B cell (primary cell): ENCODE measurements at regions not wholly inside any gene's neighbourhood (a gene's known extent, or its start where the extent isn't known, plus 50 kb on each side); places are given as distances from the start of the nearest gene placed in this dataset.

Experiments used
- ATAC-seq: fragments of 200-7000 bp; cut with Tn5 transposase; one replicate; pipeline ENCODE4 v1.10.0; 2021; ENCODE audit warnings: low read depth, mild to moderate bottlenecking, moderate number of reproducible peaks, moderate library complexity
- CTCF ChIA-PET: fragments of 350-600 bp; sonication (Branson Sonifier 250); formaldehyde crosslinking; loops from one replicate; lab custom pipeline; 2021; ENCODE audit warnings: antibody characterized with exemption, inconsistent platforms; lab: Charles Lee
- POLR2A ChIA-PET: fragments of 350-600 bp; sonication (Branson Sonifier 250); formaldehyde crosslinking; loops from one replicate; lab custom pipeline; 2021; ENCODE audit warnings: antibody characterized with exemption; lab: Charles Lee
- DNase-seq: peaks from one replicate; pipeline ENCODE4 v3.0.0; 2013
- H2AFZ ChIP-seq: 2 replicates; pipeline ENCODE4 v1.6.1; 2012; ENCODE audit warnings: mild to moderate bottlenecking, low read depth, low read length; ENCODE audit not compliant: insufficient read depth, poor library complexity, severe bottlenecking
- H3K27ac ChIP-seq, 2 donors: 1 replicate in 1 of 2; 2 replicates in 1 of 2; pipeline ENCODE4 v1.5.1; 2012 to 2013; ENCODE audit warnings: low read length in 2 of 2, mild to moderate bottlenecking in 2 of 2, moderate library complexity in 1 of 2
- H3K27me3 ChIP-seq, 4 experiments: fragments of 200-600 bp in 1 of 4; sonication (generic) in 1 of 4; replicated peaks in 1 of 4; 1 replicate in 2 of 4; 2 replicates in 2 of 4; pipeline versions ENCODE4 v1.6.1 to v1.7.0; 2013 to 2016; ENCODE audit warnings: low read length in 3 of 4, mild to moderate bottlenecking in 2 of 4, mixed read lengths in 1 of 4, moderate library complexity in 1 of 4; ENCODE audit not compliant: insufficient read depth in 4 of 4, control insufficient read depth in 3 of 4; ENCODE audit errors: control extremely low read depth in 1 of 4
- H3K36me3 ChIP-seq, 2 experiments: replicated peaks in 1 of 2; 1 replicate in 1 of 2; 2 replicates in 1 of 2; pipeline versions ENCODE4 v1.6.1 to v1.7.1; 2013; ENCODE audit warnings: low read length in 1 of 2; ENCODE audit not compliant: insufficient read depth in 2 of 2, control insufficient read depth in 1 of 2; ENCODE audit errors: control extremely low read depth in 1 of 2, extremely low read depth in 1 of 2
- H3K4me1 ChIP-seq, 2 donors: fragments of 200-600 bp in 1 of 2; sonication (generic) in 1 of 2; 1 replicate in 1 of 2; 2 replicates in 1 of 2; pipeline versions ENCODE4 v1.5.1 to v1.6.1; 2013 to 2017; ENCODE audit warnings: low read length in 2 of 2; ENCODE audit not compliant: control insufficient read depth in 2 of 2, insufficient read depth in 2 of 2
- H3K4me2 ChIP-seq: replicated peaks from 2 replicates; pipeline ENCODE3; 2012; ENCODE audit warnings: mild to moderate bottlenecking, low read depth, low read length; ENCODE audit not compliant: poor library complexity, severe bottlenecking
- H3K4me3 ChIP-seq, 5 experiments: fragments of 200-600 bp in 1 of 5; sonication (generic) in 1 of 5; 1 replicate in 3 of 5; 2 replicates in 2 of 5; pipeline versions ENCODE4 v1.5.1 to v1.7.0; 2011 to 2016; ENCODE audit warnings: low read length in 4 of 5, mild to moderate bottlenecking in 4 of 5, low read depth in 2 of 5, control low read depth in 1 of 5, moderate library complexity in 1 of 5; ENCODE audit not compliant: insufficient read depth in 1 of 5; ENCODE audit errors: control extremely low read depth in 1 of 5, extremely low read depth in 1 of 5
- H3K79me2 ChIP-seq: fragments of 200-600 bp; sonication (generic); one replicate; pipeline ENCODE4 v1.6.0; 2016; ENCODE audit warnings: low read length; ENCODE audit not compliant: control insufficient read depth, insufficient read depth
- H3K9ac ChIP-seq: fragments of 200-600 bp; sonication (generic); 2 replicates; pipeline ENCODE4 v1.6.1; 2017; ENCODE audit warnings: mild to moderate bottlenecking, low read length, moderate library complexity
- H3K9me3 ChIP-seq, 3 donors: one replicate each; pipeline versions ENCODE4 v1.6.1 to v1.7.1; 2013; ENCODE audit warnings: low read length in 2 of 3; ENCODE audit not compliant: control insufficient read depth in 2 of 3, insufficient read depth in 1 of 3; ENCODE audit errors: control extremely low read depth in 1 of 3
- H4K20me1 ChIP-seq: 2 replicates; pipeline ENCODE4 v1.6.0; 2012; ENCODE audit warnings: mild to moderate bottlenecking, low read length; ENCODE audit not compliant: insufficient read depth, control insufficient read depth, poor library complexity, severe bottlenecking
- H3K27ac Mint-ChIP-seq: one replicate; pipeline ENCODE4 v1.8.0; 2021; ENCODE audit warnings: mixed read lengths
- H3K27me3 Mint-ChIP-seq: one replicate; pipeline ENCODE4 v1.8.0; 2021; ENCODE audit warnings: mixed read lengths
- H3K4me1 Mint-ChIP-seq: one replicate; pipeline ENCODE4 v1.8.0; 2021; ENCODE audit warnings: mixed read lengths
- H3K4me3 Mint-ChIP-seq: one replicate; pipeline ENCODE4 v1.8.0; 2021; ENCODE audit warnings: mixed read lengths
- H3K9me3 Mint-ChIP-seq: one replicate; pipeline ENCODE4 v1.8.0; 2022; ENCODE audit warnings: mixed read lengths; ENCODE audit not compliant: insufficient read depth
- EZH2 ChIP-seq: IDR thresholded peaks from 2 replicates; pipeline ENCODE4 v1.6.1; 2012; ENCODE audit warnings: borderline replicate concordance, low read depth, mild to moderate bottlenecking, moderate library complexity, low read length; ENCODE audit not compliant: insufficient read depth, poor library complexity, severe bottlenecking
- WGBS: methylation state at CpG from one replicate; pipeline ENCODE4 v1.1.5; 2013; ENCODE audit warnings: missing lambda C conversion rate; ENCODE audit not compliant: insufficient coverage; 5-methylcytosine and 5-hydroxymethylcytosine counted together
- intact Hi-C: fragments of 100-400 bp; cut with micrococcal nuclease; formaldehyde crosslinking; loops from one replicate; pipeline ENCODE4 v1.10.0; 2022
- TF ChIP-seq, protein P1 (sequence below): fragments of 200-600 bp; IDR thresholded peaks from one replicate; pipeline ENCODE4 v1.8.0; 2022; ENCODE audit warnings: antibody characterized with exemption, mild to moderate bottlenecking

GRCh38 chr2:81002906-81003305, 698.4 kb upstream of the LRRTM1 start:
- Histone ChIP-seq H3K27me3 (no peaks in the 10 kb centered on the region), H3K4me1 (no peaks in the 10 kb centered on the region), H3K27ac (no peak overlapping the region), H3K4me2 (no peak overlapping the region), H3K79me2 (no peaks in the 10 kb centered on the region), H2AFZ (no peak overlapping the region), H3K36me3 (no peaks in the 10 kb centered on the region), H4K20me1 (no peaks in the 10 kb centered on the region), H3K9me3 (peaks cover 0 to 4% (median 4%) of the 10 kb centered on the region in 3 donors), H3K9ac (no peak overlapping the region), H3K4me3 (no peak overlapping the region)
- Mint-ChIP-seq H3K4me3 (no peak overlapping the region), H3K9me3 (peaks cover 12% of the 10 kb centered on the region), H3K4me1 (no peaks in the 10 kb centered on the region), H3K27me3 (no peaks in the 10 kb centered on the region), H3K27ac (no peak overlapping the region)
- CTCF ChIA-PET: no interaction called here
- no peak for DNase-seq
- no peak for ATAC-seq
- TF ChIP-seq EZH2: no peak
- TF ChIP-seq, protein P1, sequence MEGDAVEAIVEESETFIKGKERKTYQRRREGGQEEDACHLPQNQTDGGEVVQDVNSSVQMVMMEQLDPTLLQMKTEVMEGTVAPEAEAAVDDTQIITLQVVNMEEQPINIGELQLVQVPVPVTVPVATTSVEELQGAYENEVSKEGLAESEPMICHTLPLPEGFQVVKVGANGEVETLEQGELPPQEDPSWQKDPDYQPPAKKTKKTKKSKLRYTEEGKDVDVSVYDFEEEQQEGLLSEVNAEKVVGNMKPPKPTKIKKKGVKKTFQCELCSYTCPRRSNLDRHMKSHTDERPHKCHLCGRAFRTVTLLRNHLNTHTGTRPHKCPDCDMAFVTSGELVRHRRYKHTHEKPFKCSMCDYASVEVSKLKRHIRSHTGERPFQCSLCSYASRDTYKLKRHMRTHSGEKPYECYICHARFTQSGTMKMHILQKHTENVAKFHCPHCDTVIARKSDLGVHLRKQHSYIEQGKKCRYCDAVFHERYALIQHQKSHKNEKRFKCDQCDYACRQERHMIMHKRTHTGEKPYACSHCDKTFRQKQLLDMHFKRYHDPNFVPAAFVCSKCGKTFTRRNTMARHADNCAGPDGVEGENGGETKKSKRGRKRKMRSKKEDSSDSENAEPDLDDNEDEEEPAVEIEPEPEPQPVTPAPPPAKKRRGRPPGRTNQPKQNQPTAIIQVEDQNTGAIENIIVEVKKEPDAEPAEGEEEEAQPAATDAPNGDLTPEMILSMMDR: no peak
- POLR2A ChIA-PET: no interaction called here
- no CpG with 5 or more reads among the region's 2 CpGs for WGBS
- intact Hi-C loops: no loop called here

DNA sequence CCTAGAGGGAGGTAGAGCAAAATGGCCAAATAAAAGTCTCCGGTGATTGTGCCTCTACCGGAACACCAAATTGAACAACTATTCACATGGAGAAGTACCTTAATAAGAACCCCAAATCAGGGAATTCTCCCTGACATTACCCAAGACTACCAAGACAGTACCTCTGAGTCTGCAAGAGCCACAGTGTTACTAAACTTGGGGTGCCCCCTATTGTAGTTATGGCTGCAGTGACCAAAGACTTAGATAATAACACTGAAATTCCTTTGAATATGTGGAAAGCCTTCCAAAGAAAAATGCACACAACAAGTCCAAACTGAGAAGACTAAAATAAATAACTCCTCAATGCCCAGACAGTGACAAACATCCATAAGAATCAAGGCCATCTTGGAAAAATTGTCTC, 682.9 kb upstream of the LRRTM1 start:
- ChIA-PET POLR2A (no interaction called here), CTCF (no interaction called here)
- Mint-ChIP-seq H3K27me3 (no peaks in the 10 kb centered on the region), H3K4me1 (no peaks in the 10 kb centered on the region), H3K4me3 (no peak overlapping the region), H3K9me3 (peaks cover 5% of the 10 kb centered on the region), H3K27ac (no peak overlapping the region)
- Histone ChIP-seq H3K9ac (no peak overlapping the region), H3K4me2 (no peak overlapping the region), H3K4me3 (no peak overlapping the region), H3K4me1 (no peaks in the 10 kb centered on the region), H4K20me1 (no peaks in the 10 kb centered on the region), H3K27ac (no peak overlapping the region), H3K9me3 (no peaks in the 10 kb centered on the region), H3K36me3 (no peaks in the 10 kb centered on the region), H3K27me3 (no peaks in the 10 kb centered on the region), H2AFZ (no peak overlapping the region), H3K79me2 (no peaks in the 10 kb centered on the region)
- intact Hi-C loops: no loop called here
- 100% methylated on average over 2 of the region's 2 CpGs for WGBS
- DNase-seq: no peak
- ATAC-seq: no peak
- TF ChIP-seq EZH2: no peak
- TF ChIP-seq, protein P1: no peak
